Testis (tissue), 2 donors: ENCODE measurements at regions not wholly inside any gene's neighbourhood (a gene's known extent, or its start where the extent isn't known, plus 50 kb on each side); places are given as distances from the start of the nearest gene placed in this dataset.

ENCODE experiments used
- DNase-seq: peaks from one replicate; pipeline ENCODE4 v3.0.0-alpha.2; 2019
- H3K27ac ChIP-seq, 2 donors: fragments of 200-600 bp; sonication (generic); one replicate each; pipeline ENCODE4 v1.5.1; 2019
- H3K27me3 ChIP-seq: fragments of 200-600 bp; sonication (generic); one replicate; pipeline ENCODE4 v1.5.1; 2019
- H3K36me3 ChIP-seq: fragments of 200-600 bp; sonication (generic); one replicate; pipeline ENCODE4 v1.5.1; 2017; ENCODE audit warnings: low read depth; ENCODE audit errors: missing control alignments
- H3K4me1 ChIP-seq: fragments of 200-600 bp; sonication (generic); one replicate; pipeline ENCODE4 v1.5.1; 2019
- H3K4me3 ChIP-seq, 2 donors: fragments of 200-600 bp; sonication (generic); one replicate each; pipeline ENCODE4 v1.5.1; 2017 to 2019
- H3K9me3 ChIP-seq: fragments of 200-600 bp; sonication (generic); one replicate; pipeline ENCODE4 v1.5.1; 2017
- POLR2A ChIP-seq: fragments of 450-650 bp; IDR thresholded peaks from one replicate; pipeline ENCODE4 v1.6.1; 2017; ENCODE audit warnings: antibody characterized with exemption, mild to moderate bottlenecking, moderate library complexity
- WGBS, 2 donors: methylation state at CpG; one replicate each; pipeline ENCODE4 v1.1.5; 2018; 5-methylcytosine and 5-hydroxymethylcytosine counted together
- intact Hi-C: fragments of 100-400 bp; cut with DNase I; formaldehyde crosslinking; loops from one replicate; pipeline ENCODE4 v1.15.1; 2023; ENCODE audit warnings: low total_unique reads
- TF ChIP-seq, protein P1 (sequence below), 3 experiments: fragments of 450-650 bp in 2 of 3; fragments of 200-600 bp in 1 of 3; sonication (generic) in 1 of 3; IDR thresholded peaks; one replicate each; pipeline ENCODE4 v1.5.1; 2016 to 2019; ENCODE audit warnings: antibody characterized with exemption in 3 of 3, mild to moderate bottlenecking in 2 of 3, moderate library complexity in 1 of 3

DNA sequence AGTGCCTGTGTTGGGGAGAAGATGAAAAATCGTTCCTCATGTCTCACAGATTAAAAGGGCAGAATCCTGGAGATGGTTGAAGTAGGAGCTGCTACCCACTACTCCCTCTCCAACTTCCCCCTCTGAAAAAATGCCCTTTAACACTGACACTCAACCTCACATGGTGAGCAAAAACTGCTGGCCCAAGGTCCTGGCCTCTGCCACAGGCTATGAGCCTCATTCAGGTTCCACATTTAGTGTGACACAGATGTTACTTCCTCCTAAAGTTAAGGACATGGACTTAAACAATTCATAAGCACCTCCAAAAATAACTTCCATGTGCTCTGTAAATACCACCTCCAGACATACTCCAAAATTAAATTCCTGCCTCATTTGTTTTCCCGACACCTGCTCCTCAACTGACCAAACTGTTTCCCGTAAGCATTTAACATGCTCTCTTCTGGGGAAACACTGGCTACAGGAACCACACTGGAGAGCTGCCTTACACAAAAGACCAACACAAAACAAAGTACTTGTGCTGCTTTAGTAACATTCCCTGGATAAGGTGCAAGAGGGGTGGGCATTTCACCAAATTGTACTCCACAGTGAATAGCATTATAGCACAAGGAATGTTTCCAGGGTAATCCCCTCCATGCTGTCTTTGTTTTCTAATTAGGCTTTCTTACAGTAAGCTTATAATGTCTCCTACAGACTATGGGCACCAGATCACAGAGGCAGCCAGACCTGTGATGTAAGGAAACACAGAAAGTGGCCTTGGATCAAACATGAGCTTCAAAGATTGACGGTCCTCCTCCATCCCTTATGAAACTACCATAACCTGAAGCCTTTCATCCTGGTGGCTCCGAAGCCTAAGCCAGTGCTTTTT, 57.0 kb downstream of the PHLDA1 start:
- peaks cover 8% of the 10 kb centered on the region for H3K4me1 ChIP-seq
- no peaks in the 10 kb centered on the region for H3K27me3 ChIP-seq
- no peaks in the 10 kb centered on the region for H3K36me3 ChIP-seq
- intact Hi-C loops, result no loop called here
- TF ChIP-seq POLR2A, result no peak
- TF ChIP-seq, protein P1, sequence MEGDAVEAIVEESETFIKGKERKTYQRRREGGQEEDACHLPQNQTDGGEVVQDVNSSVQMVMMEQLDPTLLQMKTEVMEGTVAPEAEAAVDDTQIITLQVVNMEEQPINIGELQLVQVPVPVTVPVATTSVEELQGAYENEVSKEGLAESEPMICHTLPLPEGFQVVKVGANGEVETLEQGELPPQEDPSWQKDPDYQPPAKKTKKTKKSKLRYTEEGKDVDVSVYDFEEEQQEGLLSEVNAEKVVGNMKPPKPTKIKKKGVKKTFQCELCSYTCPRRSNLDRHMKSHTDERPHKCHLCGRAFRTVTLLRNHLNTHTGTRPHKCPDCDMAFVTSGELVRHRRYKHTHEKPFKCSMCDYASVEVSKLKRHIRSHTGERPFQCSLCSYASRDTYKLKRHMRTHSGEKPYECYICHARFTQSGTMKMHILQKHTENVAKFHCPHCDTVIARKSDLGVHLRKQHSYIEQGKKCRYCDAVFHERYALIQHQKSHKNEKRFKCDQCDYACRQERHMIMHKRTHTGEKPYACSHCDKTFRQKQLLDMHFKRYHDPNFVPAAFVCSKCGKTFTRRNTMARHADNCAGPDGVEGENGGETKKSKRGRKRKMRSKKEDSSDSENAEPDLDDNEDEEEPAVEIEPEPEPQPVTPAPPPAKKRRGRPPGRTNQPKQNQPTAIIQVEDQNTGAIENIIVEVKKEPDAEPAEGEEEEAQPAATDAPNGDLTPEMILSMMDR (IDR thresholded peaks at IDR 0.05), result no peak
- no peak for DNase-seq
- WGBS, 2 donors, result 74 to 90% methylated on average over 5 of the region's 5 CpGs
- H3K9me3 ChIP-seq, result no peaks in the 10 kb centered on the region
- H3K27ac ChIP-seq, result no peak overlapping the region
- no peak overlapping the region for H3K4me3 ChIP-seq

DNA sequence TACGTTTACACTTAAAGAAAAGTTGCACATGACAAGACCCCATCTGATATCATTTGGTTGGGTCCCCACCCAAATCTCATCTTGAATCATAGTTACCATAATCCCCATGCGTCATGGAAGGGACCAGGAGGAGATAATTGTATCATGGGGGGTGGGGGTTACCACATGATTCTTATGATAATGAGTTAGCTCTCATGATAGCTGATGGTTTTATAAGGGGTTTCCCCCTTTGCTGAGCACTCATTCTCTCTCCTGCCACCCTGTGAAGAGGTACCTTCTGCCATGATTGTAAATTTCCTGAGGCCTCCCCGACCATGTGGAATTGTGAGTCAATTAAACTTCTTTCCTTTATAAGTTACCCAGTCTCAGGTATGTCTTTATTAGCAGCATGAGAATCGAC, 60.3 kb downstream of the PHLDA1 start:
- DNase-seq, result no peak
- no peaks in the 10 kb centered on the region for H3K27me3 ChIP-seq
- no peaks in the 10 kb centered on the region for H3K4me1 ChIP-seq
- intact Hi-C loops, result no loop called here
- H3K36me3 ChIP-seq, result no peaks in the 10 kb centered on the region
- no peak overlapping the region for H3K4me3 ChIP-seq
- TF ChIP-seq, protein P1 (IDR thresholded peaks at IDR 0.05), result no peak
- TF ChIP-seq POLR2A, result no peak
- no peak overlapping the region for H3K27ac ChIP-seq
- H3K9me3 ChIP-seq, result no peaks in the 10 kb centered on the region
- 96 to 97% methylated on average over 4 of the region's 4 CpGs for WGBS, 2 donors

DNA sequence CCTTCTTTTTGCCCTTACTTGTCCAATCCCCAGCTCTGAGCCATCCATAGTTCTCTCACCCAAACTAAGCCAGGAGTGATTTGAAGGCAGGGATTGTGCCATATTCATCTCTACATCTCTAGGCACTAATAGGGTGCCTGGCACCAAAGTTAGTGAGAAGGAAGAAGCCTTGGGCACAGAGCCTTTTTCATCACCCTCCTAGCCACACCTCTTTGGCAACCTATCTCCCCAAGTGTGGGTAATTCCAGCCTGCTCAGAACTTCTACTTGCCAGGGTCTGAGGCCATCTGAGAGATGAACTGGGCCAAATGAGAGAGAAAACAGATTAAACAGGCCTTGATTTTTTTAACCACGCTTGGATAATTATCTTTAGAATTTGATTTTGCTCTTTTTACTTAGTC, 61.3 kb downstream of the PHLDA1 start:
- intact Hi-C loops, result no loop called here
- no peaks in the 10 kb centered on the region for H3K4me1 ChIP-seq

DNA sequence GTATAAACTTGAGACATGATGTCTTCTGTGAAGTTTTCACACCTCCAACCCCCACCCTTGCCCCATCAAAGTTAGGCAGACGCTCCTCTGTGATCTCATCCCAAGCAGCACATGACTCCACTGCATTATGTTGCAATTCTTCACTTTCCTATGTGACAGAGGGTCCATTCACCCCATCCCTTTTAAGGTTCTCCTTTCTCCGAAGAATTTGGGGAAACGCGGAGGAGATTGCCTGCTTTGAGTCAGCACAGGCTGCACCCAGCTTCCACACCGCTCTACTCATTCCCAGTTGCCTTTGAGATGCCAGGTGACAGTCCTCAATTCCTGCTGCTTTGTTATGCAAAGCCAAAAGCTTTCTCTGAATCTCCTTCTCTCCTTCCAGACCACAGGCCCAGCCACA, 61.8 kb downstream of the PHLDA1 start:
- Histone ChIP-seq H3K4me1 (no peaks in the 10 kb centered on the region), H3K27me3 (no peaks in the 10 kb centered on the region), H3K4me3 (no peak overlapping the region), H3K27ac (no peak overlapping the region), H3K9me3 (no peaks in the 10 kb centered on the region), H3K36me3 (no peaks in the 10 kb centered on the region)
- WGBS, 2 donors, result 83 to 90% methylated on average over 5 of the region's 5 CpGs
- TF ChIP-seq, protein P1 (IDR thresholded peaks at IDR 0.05), result no peak
- TF ChIP-seq POLR2A, result no peak
- intact Hi-C loops, result no loop called here
- no peak for DNase-seq

More for the DNA sequence above, 61.3 kb downstream of the PHLDA1 start:
- Histone ChIP-seq H3K9me3 (no peaks in the 10 kb centered on the region), H3K27me3 (no peaks in the 10 kb centered on the region), H3K27ac (no peak overlapping the region), H3K4me3 (no peak overlapping the region), H3K36me3 (no peaks in the 10 kb centered on the region)
- TF ChIP-seq, protein P1 (IDR thresholded peaks at IDR 0.05), result no peak
- TF ChIP-seq POLR2A, result no peak
- 74 to 91% methylated on average over 1 of the region's 1 CpG for WGBS, 2 donors
- DNase-seq, result no peak

DNA sequence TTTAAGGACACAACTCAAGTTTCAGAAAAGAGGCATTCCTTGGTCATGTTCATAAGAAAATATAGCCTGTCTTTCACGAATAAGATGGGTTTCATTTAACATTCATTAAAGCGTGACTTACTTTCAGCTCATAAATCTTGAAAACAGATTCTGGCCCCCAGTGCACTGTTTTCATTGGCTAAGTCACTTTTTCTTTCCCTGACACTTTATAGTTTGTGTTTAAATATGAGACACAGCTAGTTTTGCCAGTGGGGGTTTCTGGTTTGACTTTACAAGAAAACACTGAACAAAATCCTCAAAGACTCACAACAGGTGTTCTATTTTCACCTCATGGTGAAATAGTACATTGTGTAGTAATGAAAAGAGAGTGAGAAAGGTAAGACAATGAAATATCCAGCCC, 65.9 kb downstream of the PHLDA1 start:
- intact Hi-C loops, result no loop called here
- H3K9me3 ChIP-seq, result no peaks in the 10 kb centered on the region
- H3K4me3 ChIP-seq, result no peak overlapping the region
- no peak overlapping the region for H3K27ac ChIP-seq
- DNase-seq, result no peak
- WGBS, 2 donors, result 70 to 86% methylated on average over 2 of the region's 2 CpGs
- no peaks in the 10 kb centered on the region for H3K4me1 ChIP-seq
- no peak for TF ChIP-seq POLR2A
- TF ChIP-seq, protein P1 (IDR thresholded peaks at IDR 0.05), result no peak
- no peaks in the 10 kb centered on the region for H3K36me3 ChIP-seq
- no peaks in the 10 kb centered on the region for H3K27me3 ChIP-seq
